ENCODE measurements at regions not wholly inside any gene's neighbourhood (a gene's known extent, or its start where the extent isn't known, plus 50 kb on each side); places are given as distances from the start of the nearest gene placed in this dataset.

DNA sequence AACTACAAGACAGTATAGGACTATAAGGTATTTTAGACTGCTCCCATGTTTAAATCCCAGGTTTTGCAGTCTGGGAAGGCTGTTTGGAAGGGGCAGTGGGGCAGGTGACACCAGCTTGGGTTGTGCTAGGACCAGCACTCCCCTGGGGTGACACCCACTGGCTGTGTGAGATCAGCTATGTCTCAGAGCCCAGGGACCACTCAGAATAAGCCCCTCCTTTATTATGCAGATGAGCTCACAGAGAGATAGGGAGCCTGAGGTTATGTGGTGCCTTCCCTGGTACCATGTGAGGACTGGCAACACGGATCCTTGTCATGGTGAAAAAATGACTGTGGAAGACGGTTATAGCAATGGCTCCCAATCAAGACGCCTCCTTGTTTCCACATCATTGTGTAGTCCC lies 71.0 kb downstream of the NENF start:
- TF ChIP-seq, protein P1, sequence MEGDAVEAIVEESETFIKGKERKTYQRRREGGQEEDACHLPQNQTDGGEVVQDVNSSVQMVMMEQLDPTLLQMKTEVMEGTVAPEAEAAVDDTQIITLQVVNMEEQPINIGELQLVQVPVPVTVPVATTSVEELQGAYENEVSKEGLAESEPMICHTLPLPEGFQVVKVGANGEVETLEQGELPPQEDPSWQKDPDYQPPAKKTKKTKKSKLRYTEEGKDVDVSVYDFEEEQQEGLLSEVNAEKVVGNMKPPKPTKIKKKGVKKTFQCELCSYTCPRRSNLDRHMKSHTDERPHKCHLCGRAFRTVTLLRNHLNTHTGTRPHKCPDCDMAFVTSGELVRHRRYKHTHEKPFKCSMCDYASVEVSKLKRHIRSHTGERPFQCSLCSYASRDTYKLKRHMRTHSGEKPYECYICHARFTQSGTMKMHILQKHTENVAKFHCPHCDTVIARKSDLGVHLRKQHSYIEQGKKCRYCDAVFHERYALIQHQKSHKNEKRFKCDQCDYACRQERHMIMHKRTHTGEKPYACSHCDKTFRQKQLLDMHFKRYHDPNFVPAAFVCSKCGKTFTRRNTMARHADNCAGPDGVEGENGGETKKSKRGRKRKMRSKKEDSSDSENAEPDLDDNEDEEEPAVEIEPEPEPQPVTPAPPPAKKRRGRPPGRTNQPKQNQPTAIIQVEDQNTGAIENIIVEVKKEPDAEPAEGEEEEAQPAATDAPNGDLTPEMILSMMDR (IDR thresholded peaks at IDR 0.05; ENCODE audit: control insufficient read depth, insufficient read depth, low read depth, low read length, missing control alignments) = no peak
- no peak overlapping the region for H3K4me3 ChIP-seq (ENCODE audit: control insufficient read depth, low read depth, low read length)
- DNase-seq (ENCODE audit: low read depth) = no peak

DNA sequence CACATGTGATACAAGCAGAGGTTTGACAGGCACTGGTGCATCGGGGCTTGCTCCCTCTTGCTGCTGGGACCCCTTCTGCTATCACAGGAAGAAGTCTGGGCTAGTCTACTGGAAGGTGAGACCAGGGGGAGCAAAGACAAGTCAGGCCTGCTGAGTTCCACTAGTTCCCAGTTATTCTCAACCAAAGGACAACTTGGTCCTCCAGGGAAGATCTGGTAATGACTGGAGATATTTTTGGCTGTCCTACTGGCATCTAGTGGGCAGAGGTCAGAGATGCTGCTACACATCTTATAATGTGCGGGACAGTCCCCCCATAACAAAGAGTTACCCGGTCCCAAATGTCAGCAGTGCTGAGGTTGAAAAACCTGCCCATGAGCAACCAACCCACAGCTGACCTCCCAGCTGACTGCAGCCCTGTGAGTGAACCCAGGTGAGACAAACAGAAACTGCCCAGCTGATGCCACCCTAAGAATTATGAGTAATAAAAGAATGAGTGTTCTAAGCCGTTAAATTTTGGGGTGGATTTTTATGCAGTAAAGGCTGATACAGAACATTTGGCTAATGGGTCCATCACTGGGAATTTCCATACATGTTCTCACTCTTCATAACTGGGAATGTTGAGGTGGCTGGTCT lies 71.6 kb downstream of the NENF start:
- no peak for DNase-seq (ENCODE audit: low read depth)
- no peak overlapping the region for H3K4me3 ChIP-seq (ENCODE audit: control insufficient read depth, low read depth, low read length)
- TF ChIP-seq, protein P1 (IDR thresholded peaks at IDR 0.05; ENCODE audit: control insufficient read depth, insufficient read depth, low read depth, low read length, missing control alignments) = no peak

DNA sequence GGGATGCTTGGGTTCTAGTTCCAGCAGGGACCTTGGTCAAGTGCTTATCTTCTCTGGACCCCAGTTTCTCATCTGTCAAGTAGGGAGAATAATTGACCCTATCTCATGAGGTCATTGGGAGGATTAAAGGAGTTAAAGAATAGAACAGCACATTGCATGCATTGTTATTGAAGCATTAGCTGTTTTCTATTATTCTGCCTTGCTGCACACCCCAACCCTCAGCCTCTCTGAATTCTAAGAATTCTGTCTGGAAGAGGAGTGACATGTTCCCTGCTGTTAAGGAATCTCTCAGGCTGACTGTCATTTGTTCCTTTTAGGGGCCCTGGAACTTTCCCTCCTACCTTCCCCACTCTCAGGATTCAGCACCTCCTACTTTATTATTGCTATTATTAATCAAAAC lies 73.9 kb downstream of the NENF start:
- no peak overlapping the region for H3K4me3 ChIP-seq (ENCODE audit: control insufficient read depth, low read depth, low read length)
- no peak for DNase-seq (ENCODE audit: low read depth)
- TF ChIP-seq, protein P1 (IDR thresholded peaks at IDR 0.05; ENCODE audit: control insufficient read depth, insufficient read depth, low read depth, low read length, missing control alignments) = no peak

DNA sequence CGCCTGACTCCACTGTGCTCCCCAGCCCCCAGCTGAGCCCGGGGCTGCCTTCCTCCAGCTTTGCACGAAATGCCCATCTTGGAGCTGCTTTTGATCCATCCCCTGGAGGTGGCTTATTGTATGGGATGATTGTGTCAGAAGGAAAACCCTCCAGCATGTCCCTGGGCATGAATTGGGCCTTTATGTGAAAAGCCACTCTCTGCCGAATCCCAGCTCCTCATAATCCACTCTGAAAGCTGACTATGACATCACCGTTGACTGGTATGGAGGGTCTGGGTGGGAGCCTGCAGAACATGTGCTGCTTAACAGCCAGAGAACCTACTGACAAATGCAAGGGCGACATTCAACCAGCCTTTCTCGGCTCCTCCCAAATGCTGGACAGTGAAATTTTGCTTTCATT lies 74.6 kb downstream of the NENF start:
- TF ChIP-seq, protein P1 (IDR thresholded peaks at IDR 0.05; ENCODE audit: control insufficient read depth, insufficient read depth, low read depth, low read length, missing control alignments) = no peak
- no peak overlapping the region for H3K4me3 ChIP-seq (ENCODE audit: control insufficient read depth, low read depth, low read length)
- no peak for DNase-seq (ENCODE audit: low read depth)

DNA sequence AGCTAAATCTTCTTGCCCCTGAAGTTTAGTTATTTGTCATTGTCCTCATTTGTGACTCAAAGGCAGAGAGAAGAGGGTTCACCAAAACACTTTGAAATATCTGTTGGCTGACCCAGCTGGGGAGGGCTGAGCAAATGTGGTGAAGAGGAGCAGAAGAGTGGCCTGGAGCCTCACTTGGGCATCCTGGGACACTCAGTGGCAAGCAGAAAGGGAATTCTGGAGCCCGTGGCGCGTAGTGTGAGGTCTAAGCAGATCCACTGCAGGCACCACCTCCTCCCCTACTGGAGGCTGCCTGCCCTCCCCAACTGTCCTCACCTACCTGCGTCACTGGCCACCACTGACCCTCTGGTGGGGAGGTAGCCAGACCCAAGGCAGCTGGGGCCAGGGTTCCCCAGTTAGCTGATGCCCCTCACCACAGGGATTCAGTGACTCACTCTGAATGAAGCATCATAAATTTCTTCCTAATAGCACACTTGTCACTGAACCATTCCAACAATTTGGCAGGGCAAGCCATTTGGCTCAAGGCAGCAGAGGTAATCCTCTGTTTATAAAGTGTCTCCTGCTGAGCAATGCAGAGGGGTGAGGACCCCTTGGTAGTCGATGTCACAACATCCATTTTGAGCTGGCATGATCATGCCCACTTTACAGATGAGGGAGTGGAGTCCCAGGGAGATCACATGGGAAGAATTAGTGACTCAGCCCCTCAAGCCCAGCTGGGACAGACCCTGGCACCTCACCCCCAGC lies 80.3 kb downstream of the NENF start:
- H3K4me3 ChIP-seq (ENCODE audit: control insufficient read depth, low read depth, low read length) = no peak overlapping the region
- TF ChIP-seq, protein P1 (IDR thresholded peaks at IDR 0.05; ENCODE audit: control insufficient read depth, insufficient read depth, low read depth, low read length, missing control alignments) = no peak
- no peak for DNase-seq (ENCODE audit: low read depth)

DNA sequence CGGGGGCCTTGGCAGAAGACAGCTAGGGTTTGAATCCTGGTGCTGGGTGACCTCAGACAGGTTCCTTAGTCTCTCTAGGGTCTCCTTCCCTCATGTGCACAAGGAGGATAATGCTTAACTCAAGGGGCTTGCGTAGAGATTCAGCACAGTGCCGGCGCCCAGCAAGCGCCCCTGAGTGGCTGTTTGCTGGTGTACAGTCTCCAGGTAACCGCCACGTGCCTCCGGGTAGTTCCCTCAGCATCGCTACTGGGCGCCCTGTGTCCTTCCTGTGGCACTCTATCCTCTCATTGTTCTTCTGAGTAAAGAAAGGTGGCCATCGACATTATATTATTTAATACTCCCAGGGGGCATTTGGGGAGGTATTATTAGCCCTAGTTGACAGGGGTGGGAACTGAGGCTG lies 80.9 kb downstream of the NENF start:
- H3K4me3 ChIP-seq (ENCODE audit: control insufficient read depth, low read depth, low read length) = no peak overlapping the region
- no peak for DNase-seq (ENCODE audit: low read depth)
- TF ChIP-seq, protein P1 (IDR thresholded peaks at IDR 0.05; ENCODE audit: control insufficient read depth, insufficient read depth, low read depth, low read length, missing control alignments) = no peak
